HepG2 (cell line): ENCODE measurements at regions not wholly inside any gene's neighbourhood (a gene's known extent, or its start where the extent isn't known, plus 50 kb on each side); places are given as distances from the start of the nearest gene placed in this dataset.

Source experiments
- CHD2 ChIP-seq: IDR thresholded peaks from 2 replicates; pipeline ENCODE4 v1.6.1; 2011; ENCODE audit warnings: low read depth, low read length, improper control_type of control experiment
- CREB1 ChIP-seq, 2 experiments: fragments of 450-650 bp in 1 of 2; IDR thresholded peaks; 2 replicates each; pipeline ENCODE4 v1.6.1; 2016 to 2017; ENCODE audit warnings: control low read depth in 1 of 2, mild to moderate bottlenecking in 1 of 2, missing compliant biosample characterization in 1 of 2, missing genetic modification characterization in 1 of 2
- CREM ChIP-seq, 2 experiments: sonication (generic) in 1 of 2; formaldehyde crosslinking in 1 of 2; IDR thresholded peaks; 2 replicates each; pipeline versions ENCODE4 v1.4.0 to v1.6.1; 2016 to 2020; ENCODE audit warnings: antibody characterized with exemption in 1 of 2, mild to moderate bottlenecking in 1 of 2, missing genetic modification reagents in 1 of 2
- GZF1 ChIP-seq: sonication (generic); formaldehyde crosslinking; IDR thresholded peaks from 2 replicates; pipeline ENCODE4 v1.5.1; 2020; ENCODE audit warnings: mild to moderate bottlenecking, missing genetic modification reagents
- MXD4 ChIP-seq: IDR thresholded peaks from 2 replicates; pipeline ENCODE4 v1.6.1; 2016; ENCODE audit warnings: mild to moderate bottlenecking, missing biosample characterization, missing genetic modification reagents
- NCOR1 ChIP-seq: fragments of 200-600 bp; sonication (generic); IDR thresholded peaks from 2 replicates; pipeline ENCODE4 v1.7.0; 2017; ENCODE audit warnings: antibody characterized with exemption, low read length, borderline replicate concordance
- RBFOX2 ChIP-seq: fragments of 200-400 bp; formaldehyde crosslinking; IDR thresholded peaks from 2 replicates; pipeline ENCODE4 v1.6.1; 2017; ENCODE audit warnings: low read depth, mild to moderate bottlenecking, low read length
- ZNF275 ChIP-seq: sonication (generic); formaldehyde crosslinking; IDR thresholded peaks from 2 replicates; pipeline ENCODE4 v1.8.0; 2022; ENCODE audit warnings: missing genetic modification reagents, mild to moderate bottlenecking, inconsistent platforms, borderline replicate concordance
- ZNF331 ChIP-seq: sonication (generic); formaldehyde crosslinking; IDR thresholded peaks from 2 replicates; pipeline ENCODE4 v1.4.0; 2020; ENCODE audit warnings: missing genetic modification reagents
- ZNF570 ChIP-seq: sonication (generic); formaldehyde crosslinking; IDR thresholded peaks from 2 replicates; pipeline ENCODE4 v1.4.0; 2020; ENCODE audit warnings: mild to moderate bottlenecking, missing genetic modification reagents, borderline replicate concordance
- ZNF878 ChIP-seq: sonication (generic); formaldehyde crosslinking; IDR thresholded peaks from 2 replicates; pipeline ENCODE4 v1.8.1; 2023; ENCODE audit warnings: mild to moderate bottlenecking, missing genetic modification reagents, moderate library complexity
- ZSCAN30 ChIP-seq: sonication (generic); formaldehyde crosslinking; IDR thresholded peaks from 2 replicates; pipeline ENCODE4 v1.5.0; 2020; ENCODE audit warnings: mild to moderate bottlenecking, missing genetic modification reagents
- TF ChIP-seq, protein P1 (sequence below): sonication (generic); formaldehyde crosslinking; IDR thresholded peaks from 2 replicates; pipeline ENCODE4 v1.4.0; 2020; ENCODE audit warnings: missing genetic modification reagents, borderline replicate concordance
- TF ChIP-seq, protein P2 (sequence below): sonication (generic); formaldehyde crosslinking; IDR thresholded peaks from 2 replicates; pipeline ENCODE4 v1.8.1; 2023; ENCODE audit warnings: mild to moderate bottlenecking, missing genetic modification reagents
- TF ChIP-seq, protein P3 (sequence below): sonication (generic); formaldehyde crosslinking; IDR thresholded peaks from 2 replicates; pipeline ENCODE4 v1.4.0; 2020; ENCODE audit warnings: missing genetic modification reagents, borderline replicate concordance
- TF ChIP-seq, protein P4 (sequence below): sonication (generic); formaldehyde crosslinking; IDR thresholded peaks from 2 replicates; pipeline ENCODE4 v1.5.1; 2020; ENCODE audit warnings: missing genetic modification reagents, mild to moderate bottlenecking, borderline replicate concordance

DNA sequence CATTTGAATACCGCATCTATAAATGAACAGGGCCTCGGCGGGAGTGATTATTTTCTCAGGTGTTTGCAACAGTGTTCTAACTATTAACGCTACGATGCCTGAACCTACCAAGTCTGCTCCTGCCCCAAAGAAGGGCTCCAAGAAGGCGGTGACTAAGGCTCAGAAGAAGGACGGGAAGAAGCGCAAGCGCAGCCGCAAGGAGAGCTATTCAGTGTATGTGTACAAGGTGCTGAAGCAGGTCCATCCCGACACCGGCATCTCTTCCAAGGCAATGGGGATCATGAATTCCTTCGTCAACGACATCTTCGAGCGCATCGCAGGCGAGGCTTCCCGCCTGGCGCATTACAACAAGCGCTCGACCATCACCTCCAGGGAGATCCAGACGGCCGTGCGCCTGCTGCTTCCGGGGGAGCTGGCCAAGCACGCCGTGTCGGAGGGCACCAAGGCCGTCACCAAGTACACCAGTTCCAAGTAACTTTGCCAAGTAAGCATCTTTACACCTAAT lies 70.9 kb downstream of the HFE start (continued):
- TF ChIP-seq CREM (IDR thresholded peaks at IDR 0.05) (peak; percentile 68), CREM (CRISPR knock-in tag; IDR thresholded peaks at IDR 0.05) (no peak), RBFOX2 (peak; percentile 90; the same call in 1 of the 2 replicates), ZNF331 (0 out of 2 replicates have a peak, but pooled peaks have one; percentile 27), ZNF275 (CRISPR knock-in tag) (no peak), CREB1 (IDR thresholded peaks at IDR 0.05) (no peak), CREB1 (CRISPR knock-in tag; IDR thresholded peaks at IDR 0.05) (no peak), ZNF878 (peak; percentile 88; the same call in 1 of the 2 replicates), MXD4 (CRISPR knock-in tag) (no peak; the same call in 1 of the 2 replicates), GZF1 (no peak), ZSCAN30 (CRISPR knock-in tag) (no peak), NCOR1 (peak; percentile 18; the same call in 1 of the 2 replicates), CHD2 (no peak), ZNF570 (CRISPR knock-in tag) (no peak)
- TF ChIP-seq, protein P1, sequence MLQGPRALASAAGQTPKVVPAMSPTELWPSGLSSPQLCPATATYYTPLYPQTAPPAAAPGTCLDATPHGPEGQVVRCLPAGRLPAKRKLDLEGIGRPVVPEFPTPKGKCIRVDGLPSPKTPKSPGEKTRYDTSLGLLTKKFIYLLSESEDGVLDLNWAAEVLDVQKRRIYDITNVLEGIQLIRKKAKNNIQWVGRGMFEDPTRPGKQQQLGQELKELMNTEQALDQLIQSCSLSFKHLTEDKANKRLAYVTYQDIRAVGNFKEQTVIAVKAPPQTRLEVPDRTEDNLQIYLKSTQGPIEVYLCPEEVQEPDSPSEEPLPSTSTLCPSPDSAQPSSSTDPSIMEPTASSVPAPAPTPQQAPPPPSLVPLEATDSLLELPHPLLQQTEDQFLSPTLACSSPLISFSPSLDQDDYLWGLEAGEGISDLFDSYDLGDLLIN (CRISPR knock-in tag): no peak
- TF ChIP-seq, protein P2, sequence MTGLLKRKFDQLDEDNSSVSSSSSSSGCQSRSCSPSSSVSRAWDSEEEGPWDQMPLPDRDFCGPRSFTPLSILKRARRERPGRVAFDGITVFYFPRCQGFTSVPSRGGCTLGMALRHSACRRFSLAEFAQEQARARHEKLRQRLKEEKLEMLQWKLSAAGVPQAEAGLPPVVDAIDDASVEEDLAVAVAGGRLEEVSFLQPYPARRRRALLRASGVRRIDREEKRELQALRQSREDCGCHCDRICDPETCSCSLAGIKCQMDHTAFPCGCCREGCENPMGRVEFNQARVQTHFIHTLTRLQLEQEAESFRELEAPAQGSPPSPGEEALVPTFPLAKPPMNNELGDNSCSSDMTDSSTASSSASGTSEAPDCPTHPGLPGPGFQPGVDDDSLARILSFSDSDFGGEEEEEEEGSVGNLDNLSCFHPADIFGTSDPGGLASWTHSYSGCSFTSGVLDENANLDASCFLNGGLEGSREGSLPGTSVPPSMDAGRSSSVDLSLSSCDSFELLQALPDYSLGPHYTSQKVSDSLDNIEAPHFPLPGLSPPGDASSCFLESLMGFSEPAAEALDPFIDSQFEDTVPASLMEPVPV: peak; percentile 75; the same call in 1 of the 2 replicates
- TF ChIP-seq, protein P3, sequence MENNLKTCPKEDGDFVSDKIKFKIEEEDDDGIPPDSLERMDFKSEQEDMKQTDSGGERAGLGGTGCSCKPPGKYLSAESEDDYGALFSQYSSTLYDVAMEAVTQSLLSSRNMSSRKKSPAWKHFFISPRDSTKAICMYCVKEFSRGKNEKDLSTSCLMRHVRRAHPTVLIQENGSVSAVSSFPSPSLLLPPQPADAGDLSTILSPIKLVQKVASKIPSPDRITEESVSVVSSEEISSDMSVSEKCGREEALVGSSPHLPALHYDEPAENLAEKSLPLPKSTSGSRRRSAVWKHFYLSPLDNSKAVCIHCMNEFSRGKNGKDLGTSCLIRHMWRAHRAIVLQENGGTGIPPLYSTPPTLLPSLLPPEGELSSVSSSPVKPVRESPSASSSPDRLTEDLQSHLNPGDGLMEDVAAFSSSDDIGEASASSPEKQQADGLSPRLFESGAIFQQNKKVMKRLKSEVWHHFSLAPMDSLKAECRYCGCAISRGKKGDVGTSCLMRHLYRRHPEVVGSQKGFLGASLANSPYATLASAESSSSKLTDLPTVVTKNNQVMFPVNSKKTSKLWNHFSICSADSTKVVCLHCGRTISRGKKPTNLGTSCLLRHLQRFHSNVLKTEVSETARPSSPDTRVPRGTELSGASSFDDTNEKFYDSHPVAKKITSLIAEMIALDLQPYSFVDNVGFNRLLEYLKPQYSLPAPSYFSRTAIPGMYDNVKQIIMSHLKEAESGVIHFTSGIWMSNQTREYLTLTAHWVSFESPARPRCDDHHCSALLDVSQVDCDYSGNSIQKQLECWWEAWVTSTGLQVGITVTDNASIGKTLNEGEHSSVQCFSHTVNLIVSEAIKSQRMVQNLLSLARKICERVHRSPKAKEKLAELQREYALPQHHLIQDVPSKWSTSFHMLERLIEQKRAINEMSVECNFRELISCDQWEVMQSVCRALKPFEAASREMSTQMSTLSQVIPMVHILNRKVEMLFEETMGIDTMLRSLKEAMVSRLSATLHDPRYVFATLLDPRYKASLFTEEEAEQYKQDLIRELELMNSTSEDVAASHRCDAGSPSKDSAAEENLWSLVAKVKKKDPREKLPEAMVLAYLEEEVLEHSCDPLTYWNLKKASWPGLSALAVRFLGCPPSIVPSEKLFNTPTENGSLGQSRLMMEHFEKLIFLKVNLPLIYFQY (CRISPR knock-in tag): peak; percentile 67; the same call in 1 of the 2 replicates
- TF ChIP-seq, protein P4, sequence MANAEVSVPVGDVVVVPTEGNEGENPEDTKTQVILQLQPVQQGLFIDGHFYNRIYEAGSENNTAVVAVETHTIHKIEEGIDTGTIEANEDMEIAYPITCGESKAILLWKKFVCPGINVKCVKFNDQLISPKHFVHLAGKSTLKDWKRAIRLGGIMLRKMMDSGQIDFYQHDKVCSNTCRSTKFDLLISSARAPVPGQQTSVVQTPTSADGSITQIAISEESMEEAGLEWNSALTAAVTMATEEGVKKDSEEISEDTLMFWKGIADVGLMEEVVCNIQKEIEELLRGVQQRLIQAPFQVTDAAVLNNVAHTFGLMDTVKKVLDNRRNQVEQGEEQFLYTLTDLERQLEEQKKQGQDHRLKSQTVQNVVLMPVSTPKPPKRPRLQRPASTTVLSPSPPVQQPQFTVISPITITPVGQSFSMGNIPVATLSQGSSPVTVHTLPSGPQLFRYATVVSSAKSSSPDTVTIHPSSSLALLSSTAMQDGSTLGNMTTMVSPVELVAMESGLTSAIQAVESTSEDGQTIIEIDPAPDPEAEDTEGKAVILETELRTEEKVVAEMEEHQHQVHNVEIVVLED (CRISPR knock-in tag): no peak
